Lower lobe of right lung (tissue), 2 donors: ENCODE measurements at regions not wholly inside any gene's neighbourhood (a gene's known extent, or its start where the extent isn't known, plus 50 kb on each side); places are given as distances from the start of the nearest gene placed in this dataset.
"Not testable (repeated sequence)": the region's sequence is repeated elsewhere in the genome, so short reads cannot be mapped to it uniquely, and the experiment has no call there.

ENCODE experiments used
- ATAC-seq, 2 donors: fragments of 200-7000 bp; cut with Tn5 transposase; one replicate each; pipeline ENCODE4 v1.9.1; 2020 to 2022; ENCODE audit warnings: mild to moderate bottlenecking in 2 of 2, moderate library complexity in 2 of 2
- DNase-seq: peaks from one replicate; pipeline ENCODE4 v3.0.0-alpha.2; 2020
- H3K27ac ChIP-seq: fragments of 200-600 bp; one replicate; pipeline ENCODE4 v1.8.0; 2022
- H3K27me3 ChIP-seq: fragments of 200-600 bp; one replicate; pipeline ENCODE4 v1.8.0; 2022; ENCODE audit warnings: low read depth
- H3K36me3 ChIP-seq: fragments of 200-600 bp; one replicate; pipeline ENCODE4 v1.8.0; 2022; ENCODE audit warnings: mild to moderate bottlenecking
- H3K4me1 ChIP-seq: fragments of 200-600 bp; one replicate; pipeline ENCODE4 v1.8.0; 2022
- H3K4me3 ChIP-seq: fragments of 200-600 bp; one replicate; pipeline ENCODE4 v1.8.0; 2022; ENCODE audit warnings: mild to moderate bottlenecking
- H3K9me3 ChIP-seq: fragments of 200-600 bp; one replicate; pipeline ENCODE4 v1.8.0; 2022
- intact Hi-C: fragments of 100-400 bp; cut with DNase I; formaldehyde crosslinking; loops from one replicate; pipeline ENCODE4 v1.11.0; 2022
- TF ChIP-seq, protein P1 (sequence below): fragments of 200-600 bp; IDR thresholded peaks from one replicate; pipeline ENCODE4 v1.8.0; 2022; ENCODE audit warnings: antibody characterized with exemption, mild to moderate bottlenecking
- donor health status: DM: no; HTN: yes; CAD: no; lungs with severe emphysema.

DNA sequence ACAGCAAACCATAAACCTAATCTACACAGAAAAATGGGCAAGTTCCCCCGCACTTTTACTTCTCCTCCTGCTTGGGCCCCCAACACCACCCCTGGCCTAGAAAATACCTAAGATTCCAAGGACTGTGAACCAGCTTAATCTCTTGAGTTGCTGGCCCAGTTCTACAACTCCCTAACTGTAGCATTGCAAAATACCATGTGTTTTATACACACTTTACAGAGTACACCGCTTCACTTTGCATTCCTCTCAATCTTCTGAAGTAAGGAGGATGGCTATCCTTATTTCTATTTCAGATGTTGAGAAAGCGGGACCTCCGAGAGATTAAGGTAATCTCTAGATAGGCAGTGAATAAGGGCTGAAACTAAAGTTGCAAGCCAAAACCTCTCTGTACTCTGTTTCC, 408.3 kb upstream of the NR5A2 start:
- ATAC-seq (no peak), DNase-seq (no peak)
- TF ChIP-seq, protein P1, sequence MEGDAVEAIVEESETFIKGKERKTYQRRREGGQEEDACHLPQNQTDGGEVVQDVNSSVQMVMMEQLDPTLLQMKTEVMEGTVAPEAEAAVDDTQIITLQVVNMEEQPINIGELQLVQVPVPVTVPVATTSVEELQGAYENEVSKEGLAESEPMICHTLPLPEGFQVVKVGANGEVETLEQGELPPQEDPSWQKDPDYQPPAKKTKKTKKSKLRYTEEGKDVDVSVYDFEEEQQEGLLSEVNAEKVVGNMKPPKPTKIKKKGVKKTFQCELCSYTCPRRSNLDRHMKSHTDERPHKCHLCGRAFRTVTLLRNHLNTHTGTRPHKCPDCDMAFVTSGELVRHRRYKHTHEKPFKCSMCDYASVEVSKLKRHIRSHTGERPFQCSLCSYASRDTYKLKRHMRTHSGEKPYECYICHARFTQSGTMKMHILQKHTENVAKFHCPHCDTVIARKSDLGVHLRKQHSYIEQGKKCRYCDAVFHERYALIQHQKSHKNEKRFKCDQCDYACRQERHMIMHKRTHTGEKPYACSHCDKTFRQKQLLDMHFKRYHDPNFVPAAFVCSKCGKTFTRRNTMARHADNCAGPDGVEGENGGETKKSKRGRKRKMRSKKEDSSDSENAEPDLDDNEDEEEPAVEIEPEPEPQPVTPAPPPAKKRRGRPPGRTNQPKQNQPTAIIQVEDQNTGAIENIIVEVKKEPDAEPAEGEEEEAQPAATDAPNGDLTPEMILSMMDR = no peak

DNA sequence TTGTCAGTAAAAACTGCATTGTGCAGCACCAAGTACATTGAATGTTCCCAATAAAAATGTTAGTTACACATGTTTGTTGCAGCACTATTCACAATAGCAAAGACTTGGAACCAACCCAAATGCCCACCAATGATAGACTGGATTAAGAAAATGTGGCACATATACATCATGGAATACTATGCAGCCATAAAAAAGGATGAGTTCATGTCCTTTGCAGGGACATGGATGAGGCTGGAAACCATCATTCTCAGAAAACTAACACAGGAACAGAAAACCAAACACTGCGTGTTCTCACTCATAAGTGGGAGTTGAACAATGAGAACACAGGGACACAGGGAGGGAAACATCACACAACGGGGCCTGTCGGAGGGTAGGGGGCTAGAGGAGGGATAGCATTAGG, 401.3 kb upstream of the NR5A2 start:
- H3K36me3 ChIP-seq, DNase-seq, H3K27me3 ChIP-seq, H3K4me3 ChIP-seq, intact Hi-C loops, H3K27ac ChIP-seq, H3K9me3 ChIP-seq, ATAC-seq, H3K4me1 ChIP-seq: not testable (repeated sequence)

More for the DNA sequence above, 408.3 kb upstream of the NR5A2 start:
- Histone ChIP-seq H3K9me3 (no peaks in the 10 kb centered on the region), H3K4me3 (no peak overlapping the region), H3K36me3 (no peaks in the 10 kb centered on the region), H3K27ac (no peak overlapping the region), H3K4me1 (no peaks in the 10 kb centered on the region), H3K27me3 (no peaks in the 10 kb centered on the region)
- intact Hi-C loops = no loop called here

DNA sequence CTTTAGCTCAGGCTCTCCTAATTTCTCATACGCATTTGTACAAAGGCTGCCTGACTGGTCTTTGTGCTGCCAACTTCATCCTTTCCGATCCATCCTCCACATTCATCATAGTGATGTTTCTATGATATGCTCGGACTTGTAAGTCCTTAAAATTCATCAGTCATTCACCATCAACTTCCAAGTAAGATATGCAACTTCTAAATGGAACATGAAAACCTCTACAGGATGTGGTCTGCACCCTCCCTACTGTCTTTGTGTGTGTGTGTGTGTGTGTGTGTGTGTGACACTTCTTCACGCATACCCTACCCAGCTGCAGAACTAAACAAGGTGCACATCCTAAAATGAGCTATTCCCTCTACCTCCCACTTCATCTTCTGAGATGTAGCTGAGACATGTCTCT, 397.9 kb upstream of the NR5A2 start:
- ATAC-seq (no peak), DNase-seq (no peak)
- TF ChIP-seq, protein P1 = no peak
- Histone ChIP-seq H3K36me3 (no peaks in the 10 kb centered on the region), H3K27ac (no peak overlapping the region), H3K27me3 (no peaks in the 10 kb centered on the region), H3K9me3 (no peaks in the 10 kb centered on the region), H3K4me3 (no peak overlapping the region), H3K4me1 (no peaks in the 10 kb centered on the region)
- intact Hi-C loops = no loop called here

DNA sequence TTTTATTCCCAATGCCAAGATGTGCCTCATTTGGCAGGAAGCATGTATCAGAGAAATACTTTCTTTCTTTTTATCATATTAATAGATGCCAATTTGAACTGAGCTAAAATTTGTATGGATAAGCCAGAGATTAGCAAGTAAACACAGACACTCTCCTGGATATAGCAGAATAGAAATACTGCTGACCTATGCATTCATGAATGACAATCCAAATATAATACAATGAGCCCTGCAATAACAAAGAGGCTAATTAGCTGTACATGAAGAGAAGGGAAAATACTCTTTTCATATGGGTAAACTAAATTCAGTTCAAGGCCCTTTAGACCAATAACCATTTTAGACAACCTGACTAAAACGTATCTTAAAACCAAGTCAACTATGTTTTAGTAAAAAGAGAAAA, 388.1 kb upstream of the NR5A2 start:
- no peak overlapping the region for H3K27ac ChIP-seq
- no peak overlapping the region for H3K4me3 ChIP-seq
- TF ChIP-seq, protein P1 = no peak
- no peaks in the 10 kb centered on the region for H3K27me3 ChIP-seq
- no peak for DNase-seq
- ATAC-seq = no peak
- no peaks in the 10 kb centered on the region for H3K4me1 ChIP-seq
- H3K36me3 ChIP-seq = no peaks in the 10 kb centered on the region
- intact Hi-C loops = no loop called here
- no peaks in the 10 kb centered on the region for H3K9me3 ChIP-seq

DNA sequence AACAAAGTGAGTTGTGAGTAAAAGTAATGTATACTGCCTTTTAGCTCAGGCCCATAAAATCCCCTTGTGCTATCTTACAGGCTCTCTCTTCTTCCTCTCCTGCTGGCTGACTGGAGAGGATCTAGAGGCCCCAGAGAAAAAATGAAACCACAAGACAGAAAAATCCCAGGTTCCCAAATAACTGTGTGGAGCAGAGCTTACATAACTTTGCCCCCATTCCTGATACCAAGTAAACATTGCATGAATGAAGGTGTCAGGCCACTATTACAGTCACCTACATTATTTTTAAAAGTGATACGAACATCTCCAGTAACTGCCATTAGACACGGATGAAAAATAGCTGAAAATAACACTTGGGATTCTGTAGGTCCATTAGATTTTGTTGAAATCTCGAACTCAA, 386.0 kb upstream of the NR5A2 start:
- TF ChIP-seq, protein P1 = no peak
- DNase-seq (no peak), ATAC-seq (no peak)
- Histone ChIP-seq H3K9me3 (no peaks in the 10 kb centered on the region), H3K36me3 (no peaks in the 10 kb centered on the region), H3K4me1 (no peaks in the 10 kb centered on the region), H3K4me3 (no peak overlapping the region), H3K27me3 (no peaks in the 10 kb centered on the region), H3K27ac (no peak overlapping the region)
- intact Hi-C loops = no loop called here

DNA sequence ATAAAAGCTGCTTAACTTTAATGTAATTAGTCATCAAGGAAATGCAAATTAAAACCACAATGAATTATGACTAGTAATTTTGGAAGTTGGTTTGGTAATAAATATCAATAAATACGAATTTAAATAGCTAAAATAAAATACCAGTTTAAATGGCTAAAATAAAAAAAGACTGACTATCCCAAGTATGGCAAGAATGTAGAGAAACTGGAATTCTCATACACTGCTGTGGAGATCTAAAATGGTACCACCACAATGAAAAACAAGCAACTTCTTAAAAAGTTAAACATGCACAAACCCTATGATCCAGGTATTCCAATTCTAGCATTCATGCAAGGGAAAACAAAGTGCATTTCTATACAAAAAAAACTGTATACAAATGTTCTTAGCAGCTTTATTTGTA, 382.6 kb upstream of the NR5A2 start:
- no peaks in the 10 kb centered on the region for H3K4me1 ChIP-seq
- no peak overlapping the region for H3K27ac ChIP-seq
- DNase-seq (no peak), ATAC-seq (no peak)
- H3K36me3 ChIP-seq = no peaks in the 10 kb centered on the region
- H3K4me3 ChIP-seq = no peak overlapping the region
- no peaks in the 10 kb centered on the region for H3K9me3 ChIP-seq
- TF ChIP-seq, protein P1 = no peak
- no peaks in the 10 kb centered on the region for H3K27me3 ChIP-seq
- intact Hi-C loops = no loop called here
